HFF-Myc (cell line): ENCODE measurements at regions not wholly inside any gene's neighbourhood (a gene's known extent, or its start where the extent isn't known, plus 50 kb on each side); places are given as distances from the start of the nearest gene placed in this dataset.

ENCODE experiments used
- DNase-seq: peaks from one replicate; pipeline ENCODE4 v3.0.0-alpha.2; 2011; ENCODE audit warnings: low read depth; ENCODE audit errors: extremely low read depth
- H3K4me3 ChIP-seq: replicated peaks from 2 replicates; pipeline ENCODE4 v1.5.1; 2011; ENCODE audit warnings: low read depth, mild to moderate bottlenecking, control low read depth, low read length
- TF ChIP-seq, protein P1 (sequence below): IDR thresholded peaks from 2 replicates; pipeline ENCODE4 v1.5.1; 2012; ENCODE audit warnings: mild to moderate bottlenecking, low read depth, low read length, control low read depth; ENCODE audit errors: missing control alignments

GRCh38 chr7:53984776-53985175, 557.4 kb upstream of the VSTM2A start:
- no peak overlapping the region for H3K4me3 ChIP-seq
- TF ChIP-seq, protein P1, sequence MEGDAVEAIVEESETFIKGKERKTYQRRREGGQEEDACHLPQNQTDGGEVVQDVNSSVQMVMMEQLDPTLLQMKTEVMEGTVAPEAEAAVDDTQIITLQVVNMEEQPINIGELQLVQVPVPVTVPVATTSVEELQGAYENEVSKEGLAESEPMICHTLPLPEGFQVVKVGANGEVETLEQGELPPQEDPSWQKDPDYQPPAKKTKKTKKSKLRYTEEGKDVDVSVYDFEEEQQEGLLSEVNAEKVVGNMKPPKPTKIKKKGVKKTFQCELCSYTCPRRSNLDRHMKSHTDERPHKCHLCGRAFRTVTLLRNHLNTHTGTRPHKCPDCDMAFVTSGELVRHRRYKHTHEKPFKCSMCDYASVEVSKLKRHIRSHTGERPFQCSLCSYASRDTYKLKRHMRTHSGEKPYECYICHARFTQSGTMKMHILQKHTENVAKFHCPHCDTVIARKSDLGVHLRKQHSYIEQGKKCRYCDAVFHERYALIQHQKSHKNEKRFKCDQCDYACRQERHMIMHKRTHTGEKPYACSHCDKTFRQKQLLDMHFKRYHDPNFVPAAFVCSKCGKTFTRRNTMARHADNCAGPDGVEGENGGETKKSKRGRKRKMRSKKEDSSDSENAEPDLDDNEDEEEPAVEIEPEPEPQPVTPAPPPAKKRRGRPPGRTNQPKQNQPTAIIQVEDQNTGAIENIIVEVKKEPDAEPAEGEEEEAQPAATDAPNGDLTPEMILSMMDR: no peak
- DNase-seq: no peak

- TF ChIP-seq, protein P1: no peak
- H3K4me3 ChIP-seq: no peak overlapping the region
- DNase-seq: no peak
Observed at GRCh38 chr7:53988376-53988775, 553.8 kb upstream of the VSTM2A start.

DNA sequence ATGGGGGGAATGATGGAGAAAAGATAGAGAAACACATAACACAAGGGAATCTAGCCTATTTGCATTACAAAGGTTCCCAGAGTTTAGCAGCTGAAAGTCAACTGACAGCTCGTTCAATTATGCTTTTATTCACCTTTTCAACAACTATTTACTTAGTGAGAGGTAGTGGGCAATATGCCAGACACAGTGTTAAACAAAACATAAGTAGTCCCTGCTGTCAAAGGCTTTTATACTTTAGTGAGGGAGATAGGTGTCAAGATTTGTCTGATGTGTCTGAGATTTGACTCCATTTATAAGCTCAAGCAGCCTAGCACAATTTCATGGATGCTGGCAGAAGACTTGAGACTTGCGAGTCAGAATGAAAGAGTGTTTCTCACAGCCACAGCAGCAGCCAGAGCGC, 549.0 kb upstream of the VSTM2A start:
- TF ChIP-seq, protein P1: no peak
- no peak for DNase-seq
- H3K4me3 ChIP-seq: no peak overlapping the region

GRCh38 chr7:53996876-53997275, 545.3 kb upstream of the VSTM2A start:
- no peak overlapping the region for H3K4me3 ChIP-seq

GRCh38 chr7:54014765-54015164, 527.4 kb upstream of the VSTM2A start:
- no peak overlapping the region for H3K4me3 ChIP-seq
- TF ChIP-seq, protein P1: no peak
- DNase-seq: no peak

More at GRCh38 chr7:53996876-53997275, 545.3 kb upstream of the VSTM2A start:
- no peak for DNase-seq
- TF ChIP-seq, protein P1: no peak

GRCh38 chr7:54015251-54015650, 526.9 kb upstream of the VSTM2A start:
- TF ChIP-seq, protein P1: no peak
- H3K4me3 ChIP-seq: no peak overlapping the region
- no peak for DNase-seq

GRCh38 chr7:54037873-54038272, 504.3 kb upstream of the VSTM2A start:
- no peak overlapping the region for H3K4me3 ChIP-seq
- DNase-seq: no peak
- TF ChIP-seq, protein P1: no peak
